Muscle of leg (tissue), 3 donors: ENCODE measurements at regions not wholly inside any gene's neighbourhood (a gene's known extent, or its start where the extent isn't known, plus 50 kb on each side); places are given as distances from the start of the nearest gene placed in this dataset.

Source experiments
- DNase-seq: peaks from one replicate; pipeline ENCODE4 v3.0.0; 2013
- H3K27ac ChIP-seq: one replicate; pipeline ENCODE4 v1.5.1; 2013; ENCODE audit warnings: mild to moderate bottlenecking, low read length, control low read depth
- H3K27me3 ChIP-seq: one replicate; pipeline ENCODE4 v1.6.1; 2013; ENCODE audit warnings: low read length; ENCODE audit not compliant: control insufficient read depth, insufficient read depth
- H3K36me3 ChIP-seq: one replicate; pipeline ENCODE4 v1.6.1; 2013; ENCODE audit warnings: low read length; ENCODE audit not compliant: control insufficient read depth, insufficient read depth
- H3K4me1 ChIP-seq: one replicate; pipeline ENCODE4 v1.6.1; 2013; ENCODE audit warnings: low read length; ENCODE audit not compliant: control insufficient read depth, insufficient read depth
- H3K4me3 ChIP-seq: one replicate; pipeline ENCODE4 v1.5.1; 2013; ENCODE audit warnings: low read length, control low read depth
- H3K9me3 ChIP-seq: replicated peaks from 2 replicates; pipeline ENCODE4 v1.6.1; 2013; ENCODE audit warnings: low read depth, low read length; ENCODE audit not compliant: control insufficient read depth
- WGBS: methylation state at CpG from one replicate; pipeline ENCODE4 v1.1.5; 2013; ENCODE audit warnings: missing lambda C conversion rate; ENCODE audit not compliant: insufficient coverage; 5-methylcytosine and 5-hydroxymethylcytosine counted together

- DNase-seq: no peak
- Histone ChIP-seq H3K4me3 (no peak overlapping the region), H3K4me1 (peaks cover 2% of the 10 kb centered on the region), H3K9me3 (no peaks in the 10 kb centered on the region), H3K27me3 (no peaks in the 10 kb centered on the region), H3K36me3 (no peaks in the 10 kb centered on the region), H3K27ac (no peak overlapping the region)
- WGBS: 94% methylated on average over 12 of the region's 12 CpGs
These were observed 129.9 kb upstream of the TNS3 start for GRCh38 chr7:47711776-47712175.

- H3K27ac ChIP-seq: no peak overlapping the region
- H3K4me3 ChIP-seq: no peak overlapping the region
- peaks cover 2% of the 10 kb centered on the region for H3K4me1 ChIP-seq
- no peak for DNase-seq
- no peaks in the 10 kb centered on the region for H3K27me3 ChIP-seq
- no peaks in the 10 kb centered on the region for H3K36me3 ChIP-seq
- no peaks in the 10 kb centered on the region for H3K9me3 ChIP-seq
- WGBS: 73% methylated on average over 15 of the region's 15 CpGs
These were observed 128.5 kb upstream of the TNS3 start for GRCh38 chr7:47710201-47710935.

- Histone ChIP-seq H3K4me3 (no peak overlapping the region), H3K27ac (no peak overlapping the region), H3K36me3 (no peaks in the 10 kb centered on the region), H3K27me3 (no peaks in the 10 kb centered on the region), H3K4me1 (peaks cover 2% of the 10 kb centered on the region), H3K9me3 (no peaks in the 10 kb centered on the region)
- WGBS: 83% methylated on average over 4 of the region's 6 CpGs
- DNase-seq: no peak
These were observed 127.5 kb upstream of the TNS3 start for GRCh38 chr7:47709451-47709850.

- H3K27ac ChIP-seq: no peak overlapping the region
- H3K36me3 ChIP-seq: no peaks in the 10 kb centered on the region
- 75% methylated on average over 4 of the region's 4 CpGs for WGBS
- H3K9me3 ChIP-seq: no peaks in the 10 kb centered on the region
- H3K4me3 ChIP-seq: no peak overlapping the region
- peaks cover 2% of the 10 kb centered on the region for H3K4me1 ChIP-seq
- DNase-seq: no peak
- H3K27me3 ChIP-seq: no peaks in the 10 kb centered on the region
These were observed 127.1 kb upstream of the TNS3 start for GRCh38 chr7:47709051-47709450.

GRCh38 chr7:47707583-47707982 is 125.7 kb upstream of the TNS3 start:
- DNase-seq: no peak
- Histone ChIP-seq H3K36me3 (no peaks in the 10 kb centered on the region), H3K4me3 (no peak overlapping the region), H3K9me3 (no peaks in the 10 kb centered on the region), H3K4me1 (peaks cover 2% of the 10 kb centered on the region), H3K27ac (no peak overlapping the region), H3K27me3 (no peaks in the 10 kb centered on the region)
- 54% methylated on average over 4 of the region's 6 CpGs for WGBS

- no peak overlapping the region for H3K4me3 ChIP-seq
- no peak overlapping the region for H3K27ac ChIP-seq
- DNase-seq: no peak
- no CpG with 5 or more reads among the region's 2 CpGs for WGBS
- H3K4me1 ChIP-seq: no peaks in the 10 kb centered on the region
- no peaks in the 10 kb centered on the region for H3K27me3 ChIP-seq
- no peaks in the 10 kb centered on the region for H3K36me3 ChIP-seq
- no peaks in the 10 kb centered on the region for H3K9me3 ChIP-seq
These were observed 123.0 kb upstream of the TNS3 start for GRCh38 chr7:47704936-47705335.

GRCh38 chr7:47702080-47702479 is 120.2 kb upstream of the TNS3 start:
- Histone ChIP-seq H3K27ac (no peak overlapping the region), H3K27me3 (no peaks in the 10 kb centered on the region), H3K4me3 (no peak overlapping the region), H3K9me3 (no peaks in the 10 kb centered on the region), H3K4me1 (peaks cover 2% of the 10 kb centered on the region), H3K36me3 (no peaks in the 10 kb centered on the region)
- DNase-seq: no peak
- no CpG with 5 or more reads among the region's 1 CpG for WGBS

GRCh38 chr7:47698386-47698785 is 116.5 kb upstream of the TNS3 start:
- no peak for DNase-seq
- H3K4me3 ChIP-seq: no peak overlapping the region
- H3K9me3 ChIP-seq: no peaks in the 10 kb centered on the region
- no CpG with 5 or more reads among the region's 1 CpG for WGBS
- H3K36me3 ChIP-seq: no peaks in the 10 kb centered on the region
- H3K4me1 ChIP-seq: peaks cover 2% of the 10 kb centered on the region
- H3K27ac ChIP-seq: no peak overlapping the region
- no peaks in the 10 kb centered on the region for H3K27me3 ChIP-seq

- no peaks in the 10 kb centered on the region for H3K27me3 ChIP-seq
- H3K27ac ChIP-seq: no peak overlapping the region
- WGBS: 60% methylated on average over 2 of the region's 4 CpGs
- H3K4me1 ChIP-seq: peaks cover 2% of the 10 kb centered on the region
- H3K36me3 ChIP-seq: no peaks in the 10 kb centered on the region
- H3K4me3 ChIP-seq: no peak overlapping the region
- DNase-seq: no peak
- no peaks in the 10 kb centered on the region for H3K9me3 ChIP-seq
These were observed 115.6 kb upstream of the TNS3 start for GRCh38 chr7:47697543-47697942.

- Histone ChIP-seq H3K4me3 (no peak overlapping the region), H3K27ac (no peak overlapping the region), H3K36me3 (no peaks in the 10 kb centered on the region), H3K4me1 (peaks cover 2% of the 10 kb centered on the region), H3K9me3 (no peaks in the 10 kb centered on the region), H3K27me3 (no peaks in the 10 kb centered on the region)
- no peak for DNase-seq
- WGBS: 40% methylated on average over 1 of the region's 7 CpGs
These were observed 114.3 kb upstream of the TNS3 start for GRCh38 chr7:47696152-47696710.
